ENCODE measurements at regions not wholly inside any gene's neighbourhood (a gene's known extent, or its start where the extent isn't known, plus 50 kb on each side); places are given as distances from the start of the nearest gene placed in this dataset.

- no peaks in the 10 kb centered on the region for H3K36me3 Mint-ChIP-seq (ENCODE audit: insufficient read depth, unreplicated experiment)
- no peak for TF ChIP-seq CTCF (IDR thresholded peaks at IDR 0.05; ENCODE audit: insufficient read depth in 1 of 2, low read depth in 1 of 2, low read length in 1 of 2, severe bottlenecking in 1 of 2, unreplicated experiment in 1 of 2)
- H3K27ac Mint-ChIP-seq (ENCODE audit: unreplicated experiment): no peak overlapping the region
- no peaks in the 10 kb centered on the region for H3K4me1 ChIP-seq
- H3K4me3 Mint-ChIP-seq (ENCODE audit: unreplicated experiment): no peak overlapping the region
- ChIA-PET POLR2A (no interaction called here), CTCF (no interaction called here)
- H3K9me3 ChIP-seq: no peaks in the 10 kb centered on the region
- H3K9me3 Mint-ChIP-seq (ENCODE audit: unreplicated experiment): no peaks in the 10 kb centered on the region
- peaks cover 6% of the 10 kb centered on the region for H3K27me3 Mint-ChIP-seq (ENCODE audit: insufficient read depth, unreplicated experiment)
- H3K4me3 ChIP-seq (ENCODE audit: low read depth, low read length): no peak overlapping the region
- H3K36me3 ChIP-seq (ENCODE audit: control insufficient read depth, insufficient read depth, low read length): no peaks in the 10 kb centered on the region
- intact Hi-C loops (cut with micrococcal nuclease; ENCODE audit: unreplicated experiment): no loop called here
- DNase-seq: no peak
- no peaks in the 10 kb centered on the region for H3K4me1 Mint-ChIP-seq (ENCODE audit: low read depth, unreplicated experiment)
- BruUV-seq (replicated peaks): no TSS peak
- H3K27me3 ChIP-seq (replicated peaks; ENCODE audit: control insufficient read depth, insufficient read depth, low read length): no peaks in the 10 kb centered on the region
These were observed 406.4 kb upstream of the ZNF462 start for GRCh38 chr9:106456581-106456980.

GRCh38 chr9:106467113-106467864 lies 395.7 kb upstream of the ZNF462 start:
- Mint-ChIP-seq H3K4me3 (ENCODE audit: unreplicated experiment) (no peak overlapping the region), H3K4me1 (ENCODE audit: low read depth, unreplicated experiment) (no peaks in the 10 kb centered on the region), H3K27me3 (ENCODE audit: insufficient read depth, unreplicated experiment) (no peaks in the 10 kb centered on the region), H3K27ac (ENCODE audit: unreplicated experiment) (no peak overlapping the region), H3K36me3 (ENCODE audit: insufficient read depth, unreplicated experiment) (no peaks in the 10 kb centered on the region), H3K9me3 (ENCODE audit: unreplicated experiment) (peaks cover 10% of the 10 kb centered on the region)
- Histone ChIP-seq H3K36me3 (ENCODE audit: control insufficient read depth, insufficient read depth, low read length) (no peaks in the 10 kb centered on the region), H3K27me3 (replicated peaks; ENCODE audit: control insufficient read depth, insufficient read depth, low read length) (no peaks in the 10 kb centered on the region), H3K4me1 (no peaks in the 10 kb centered on the region), H3K4me3 (ENCODE audit: low read depth, low read length) (no peak overlapping the region), H3K9me3 (no peaks in the 10 kb centered on the region)
- no TSS peak for BruUV-seq (replicated peaks)
- no peak for DNase-seq
- POLR2A ChIA-PET: interaction anchor here (1.0 kb wide), 1 partner anchor 195 kb away, joined by 3 read pairs; no protein-coding TSS in a partner anchor
- no peak for TF ChIP-seq CTCF (IDR thresholded peaks at IDR 0.05; ENCODE audit: insufficient read depth in 1 of 2, low read depth in 1 of 2, low read length in 1 of 2, severe bottlenecking in 1 of 2, unreplicated experiment in 1 of 2)
- intact Hi-C loops (cut with micrococcal nuclease; ENCODE audit: unreplicated experiment): no loop called here
- CTCF ChIA-PET: no interaction called here

GRCh38 chr9:106467865-106468164 lies 395.2 kb upstream of the ZNF462 start:
- Mint-ChIP-seq H3K4me1 (ENCODE audit: low read depth, unreplicated experiment) (no peaks in the 10 kb centered on the region), H3K4me3 (ENCODE audit: unreplicated experiment) (no peak overlapping the region), H3K27me3 (ENCODE audit: insufficient read depth, unreplicated experiment) (no peaks in the 10 kb centered on the region), H3K27ac (ENCODE audit: unreplicated experiment) (no peak overlapping the region), H3K9me3 (ENCODE audit: unreplicated experiment) (peaks cover 10% of the 10 kb centered on the region), H3K36me3 (ENCODE audit: insufficient read depth, unreplicated experiment) (no peaks in the 10 kb centered on the region)
- TF ChIP-seq CTCF (IDR thresholded peaks at IDR 0.05; ENCODE audit: insufficient read depth in 1 of 2, low read depth in 1 of 2, low read length in 1 of 2, severe bottlenecking in 1 of 2, unreplicated experiment in 1 of 2): no peak
- no peak for DNase-seq
- Histone ChIP-seq H3K4me3 (ENCODE audit: low read depth, low read length) (no peak overlapping the region), H3K4me1 (no peaks in the 10 kb centered on the region), H3K9me3 (no peaks in the 10 kb centered on the region), H3K27me3 (replicated peaks; ENCODE audit: control insufficient read depth, insufficient read depth, low read length) (no peaks in the 10 kb centered on the region), H3K36me3 (ENCODE audit: control insufficient read depth, insufficient read depth, low read length) (no peaks in the 10 kb centered on the region)
- BruUV-seq (replicated peaks): no TSS peak
- intact Hi-C loops (cut with micrococcal nuclease; ENCODE audit: unreplicated experiment): no loop called here
- POLR2A ChIA-PET: interaction anchor here (1.0 kb wide), 1 partner anchor 195 kb away, joined by 3 read pairs; no protein-coding TSS in a partner anchor
- CTCF ChIA-PET: no interaction called here
